Neural cell (in vitro differentiated cells): ENCODE measurements at regions not wholly inside any gene's neighbourhood (a gene's known extent, or its start where the extent isn't known, plus 50 kb on each side); places are given as distances from the start of the nearest gene placed in this dataset.

Experiments
- EP300 ChIP-seq: fragments of 450-650 bp; conservative IDR thresholded peaks from 2 replicates; pipeline ENCODE4 v1.6.1; 2014; ENCODE audit warnings: antibody characterized with exemption, mild to moderate bottlenecking, moderate library complexity; ENCODE audit not compliant: poor library complexity, severe bottlenecking
- EZH2 ChIP-seq: fragments of 200-600, 300-800 bp; shearing (Covaris generic), sonication (generic); IDR thresholded peaks from 2 replicates; pipeline ENCODE4 v1.6.1; 2014; ENCODE audit warnings: antibody characterized with exemption, low read length, borderline replicate concordance, mild to moderate bottlenecking; ENCODE audit not compliant: insufficient read depth, poor library complexity, severe bottlenecking
- POLR2AphosphoS5 ChIP-seq: IDR thresholded peaks from 2 replicates; pipeline ENCODE4 v1.6.1; 2012
- RAD21 ChIP-seq: fragments of 450-650 bp; conservative IDR thresholded peaks from 2 replicates; pipeline ENCODE4 v1.6.1; 2014; ENCODE audit warnings: antibody characterized with exemption, mild to moderate bottlenecking, moderate library complexity
- TF ChIP-seq, protein P1 (sequence below): fragments of 450-650 bp; IDR thresholded peaks from 2 replicates; pipeline ENCODE4 v1.5.1; 2014; ENCODE audit warnings: antibody characterized with exemption, mild to moderate bottlenecking, moderate library complexity; ENCODE audit not compliant: poor library complexity, severe bottlenecking
- TF ChIP-seq, protein P2 (sequence below): IDR thresholded peaks from 2 replicates; pipeline ENCODE4 v1.6.1; 2012; ENCODE audit warnings: borderline replicate concordance

DNA sequence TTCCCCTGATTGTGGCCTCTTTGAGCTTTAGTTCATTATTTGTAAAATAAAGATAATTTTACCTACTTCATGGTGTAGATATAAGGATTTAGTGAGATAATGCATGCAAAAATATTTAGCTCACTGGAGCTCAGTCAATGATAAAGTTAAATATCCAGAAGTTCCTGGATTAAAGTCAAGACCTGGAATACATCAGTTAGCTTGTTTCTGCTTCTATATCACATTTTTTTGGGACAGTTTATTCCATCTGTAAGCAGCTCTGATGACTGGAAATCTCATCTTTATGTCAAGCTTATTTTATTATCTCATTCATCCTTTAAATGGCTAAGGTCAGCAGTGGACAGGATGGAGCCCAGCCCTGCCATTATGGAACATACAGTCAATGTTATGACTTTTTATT lies 152.0 kb downstream of the EVA1A start:
- TF ChIP-seq, protein P1, sequence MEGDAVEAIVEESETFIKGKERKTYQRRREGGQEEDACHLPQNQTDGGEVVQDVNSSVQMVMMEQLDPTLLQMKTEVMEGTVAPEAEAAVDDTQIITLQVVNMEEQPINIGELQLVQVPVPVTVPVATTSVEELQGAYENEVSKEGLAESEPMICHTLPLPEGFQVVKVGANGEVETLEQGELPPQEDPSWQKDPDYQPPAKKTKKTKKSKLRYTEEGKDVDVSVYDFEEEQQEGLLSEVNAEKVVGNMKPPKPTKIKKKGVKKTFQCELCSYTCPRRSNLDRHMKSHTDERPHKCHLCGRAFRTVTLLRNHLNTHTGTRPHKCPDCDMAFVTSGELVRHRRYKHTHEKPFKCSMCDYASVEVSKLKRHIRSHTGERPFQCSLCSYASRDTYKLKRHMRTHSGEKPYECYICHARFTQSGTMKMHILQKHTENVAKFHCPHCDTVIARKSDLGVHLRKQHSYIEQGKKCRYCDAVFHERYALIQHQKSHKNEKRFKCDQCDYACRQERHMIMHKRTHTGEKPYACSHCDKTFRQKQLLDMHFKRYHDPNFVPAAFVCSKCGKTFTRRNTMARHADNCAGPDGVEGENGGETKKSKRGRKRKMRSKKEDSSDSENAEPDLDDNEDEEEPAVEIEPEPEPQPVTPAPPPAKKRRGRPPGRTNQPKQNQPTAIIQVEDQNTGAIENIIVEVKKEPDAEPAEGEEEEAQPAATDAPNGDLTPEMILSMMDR, result no peak
- TF ChIP-seq EP300, result no peak
- no peak for TF ChIP-seq EZH2
- TF ChIP-seq POLR2AphosphoS5, result no peak
- TF ChIP-seq, protein P2, sequence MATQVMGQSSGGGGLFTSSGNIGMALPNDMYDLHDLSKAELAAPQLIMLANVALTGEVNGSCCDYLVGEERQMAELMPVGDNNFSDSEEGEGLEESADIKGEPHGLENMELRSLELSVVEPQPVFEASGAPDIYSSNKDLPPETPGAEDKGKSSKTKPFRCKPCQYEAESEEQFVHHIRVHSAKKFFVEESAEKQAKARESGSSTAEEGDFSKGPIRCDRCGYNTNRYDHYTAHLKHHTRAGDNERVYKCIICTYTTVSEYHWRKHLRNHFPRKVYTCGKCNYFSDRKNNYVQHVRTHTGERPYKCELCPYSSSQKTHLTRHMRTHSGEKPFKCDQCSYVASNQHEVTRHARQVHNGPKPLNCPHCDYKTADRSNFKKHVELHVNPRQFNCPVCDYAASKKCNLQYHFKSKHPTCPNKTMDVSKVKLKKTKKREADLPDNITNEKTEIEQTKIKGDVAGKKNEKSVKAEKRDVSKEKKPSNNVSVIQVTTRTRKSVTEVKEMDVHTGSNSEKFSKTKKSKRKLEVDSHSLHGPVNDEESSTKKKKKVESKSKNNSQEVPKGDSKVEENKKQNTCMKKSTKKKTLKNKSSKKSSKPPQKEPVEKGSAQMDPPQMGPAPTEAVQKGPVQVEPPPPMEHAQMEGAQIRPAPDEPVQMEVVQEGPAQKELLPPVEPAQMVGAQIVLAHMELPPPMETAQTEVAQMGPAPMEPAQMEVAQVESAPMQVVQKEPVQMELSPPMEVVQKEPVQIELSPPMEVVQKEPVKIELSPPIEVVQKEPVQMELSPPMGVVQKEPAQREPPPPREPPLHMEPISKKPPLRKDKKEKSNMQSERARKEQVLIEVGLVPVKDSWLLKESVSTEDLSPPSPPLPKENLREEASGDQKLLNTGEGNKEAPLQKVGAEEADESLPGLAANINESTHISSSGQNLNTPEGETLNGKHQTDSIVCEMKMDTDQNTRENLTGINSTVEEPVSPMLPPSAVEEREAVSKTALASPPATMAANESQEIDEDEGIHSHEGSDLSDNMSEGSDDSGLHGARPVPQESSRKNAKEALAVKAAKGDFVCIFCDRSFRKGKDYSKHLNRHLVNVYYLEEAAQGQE, result no peak
- TF ChIP-seq RAD21, result no peak
